ENCODE measurements at regions not wholly inside any gene's neighbourhood (a gene's known extent, or its start where the extent isn't known, plus 50 kb on each side); places are given as distances from the start of the nearest gene placed in this dataset.
"Not testable (repeated sequence)": the region's sequence is repeated elsewhere in the genome, so short reads cannot be mapped to it uniquely, and the experiment has no call there.

- no peak for DNase-seq (ENCODE audit: low spot score)
Observed at GRCh38 chr6:157727629-157728182, 95.3 kb upstream of the SNX9 start.

- no peak for DNase-seq (ENCODE audit: low spot score)
Observed at GRCh38 chr6:157728183-157728881, 94.7 kb upstream of the SNX9 start.

- no peak for DNase-seq (ENCODE audit: low spot score)
Observed at GRCh38 chr6:157731221-157731620, 91.8 kb upstream of the SNX9 start.

GRCh38 chr6:157732007-157732406 lies 91.0 kb upstream of the SNX9 start:
- no peak for DNase-seq (ENCODE audit: low spot score)

- DNase-seq (ENCODE audit: low spot score): no peak
Observed at GRCh38 chr6:157732416-157733161, 90.5 kb upstream of the SNX9 start.

- not testable (repeated sequence) for DNase-seq (ENCODE audit: low spot score)
Observed at GRCh38 chr6:157736555-157736954, 86.5 kb upstream of the SNX9 start.

GRCh38 chr6:157741321-157741947 lies 81.6 kb upstream of the SNX9 start:
- no peak for DNase-seq (ENCODE audit: low spot score)

GRCh38 chr6:157741948-157742556 lies 81.0 kb upstream of the SNX9 start:
- no peak for DNase-seq (ENCODE audit: low spot score)

- DNase-seq (ENCODE audit: low spot score): no peak
Observed at GRCh38 chr6:157744102-157744601, 78.9 kb upstream of the SNX9 start.

GRCh38 chr6:157746897-157747296 lies 76.1 kb upstream of the SNX9 start:
- no peak for DNase-seq (ENCODE audit: low spot score)

- DNase-seq (ENCODE audit: low spot score): no peak
Observed at GRCh38 chr6:157747370-157747769, 75.7 kb upstream of the SNX9 start.

- DNase-seq (ENCODE audit: low spot score): no peak
Observed at GRCh38 chr6:157748839-157749571, 74.0 kb upstream of the SNX9 start.

GRCh38 chr6:157750973-157751372 lies 72.1 kb upstream of the SNX9 start:
- not testable (repeated sequence) for DNase-seq (ENCODE audit: low spot score)

- DNase-seq (ENCODE audit: low spot score): no peak
Observed at GRCh38 chr6:157751547-157752200, 71.4 kb upstream of the SNX9 start.

- DNase-seq (ENCODE audit: low spot score): not testable (repeated sequence)
Observed at GRCh38 chr6:157752879-157753278, 70.2 kb upstream of the SNX9 start.

- no peak for DNase-seq (ENCODE audit: low spot score)
Observed at GRCh38 chr6:157753291-157753690, 69.8 kb upstream of the SNX9 start.

GRCh38 chr6:157753801-157754200 lies 69.2 kb upstream of the SNX9 start:
- not testable (repeated sequence) for DNase-seq (ENCODE audit: low spot score)

- no peak for DNase-seq (ENCODE audit: low spot score)
Observed at GRCh38 chr6:157754351-157754750, 68.7 kb upstream of the SNX9 start.

GRCh38 chr6:157755032-157755745 lies 67.9 kb upstream of the SNX9 start:
- no peak for DNase-seq (ENCODE audit: low spot score)

GRCh38 chr6:157755746-157756411 lies 67.2 kb upstream of the SNX9 start:
- DNase-seq (ENCODE audit: low spot score): no peak
